HG03521 (cell line): ENCODE measurements at regions not wholly inside any gene's neighbourhood (a gene's known extent, or its start where the extent isn't known, plus 50 kb on each side); places are given as distances from the start of the nearest gene placed in this dataset.
"Not testable (repeated sequence)": the region's sequence is repeated elsewhere in the genome, so short reads cannot be mapped to it uniquely, and the experiment has no call there.

Experiments used
- ATAC-seq: cut with Tn5 transposase; IDR thresholded peaks from one replicate; pipeline ENCODE4 v1.9.1; 2021; ENCODE audit warnings: mild to moderate bottlenecking, moderate library complexity; ENCODE audit not compliant: unreplicated experiment

DNA sequence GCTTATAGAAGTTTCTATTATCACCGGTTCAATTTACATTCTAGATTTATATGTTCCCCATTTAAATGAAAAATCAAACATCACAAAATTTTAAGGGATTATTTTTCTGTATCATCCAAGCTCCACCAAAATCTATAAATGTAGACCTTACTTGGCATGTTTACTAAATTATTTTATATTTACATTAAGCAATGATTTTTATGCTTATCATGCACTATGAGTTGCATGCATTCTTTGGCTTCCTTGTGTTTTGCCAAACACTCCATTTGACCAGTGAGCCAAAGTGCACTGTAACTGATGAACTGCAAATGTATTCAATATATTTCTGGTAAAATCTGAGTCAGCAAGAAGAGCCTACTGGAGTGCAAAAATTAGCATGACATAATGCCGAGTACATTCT, 595.5 kb upstream of the PCDH7 start:
- ATAC-seq, result not testable (repeated sequence)

DNA sequence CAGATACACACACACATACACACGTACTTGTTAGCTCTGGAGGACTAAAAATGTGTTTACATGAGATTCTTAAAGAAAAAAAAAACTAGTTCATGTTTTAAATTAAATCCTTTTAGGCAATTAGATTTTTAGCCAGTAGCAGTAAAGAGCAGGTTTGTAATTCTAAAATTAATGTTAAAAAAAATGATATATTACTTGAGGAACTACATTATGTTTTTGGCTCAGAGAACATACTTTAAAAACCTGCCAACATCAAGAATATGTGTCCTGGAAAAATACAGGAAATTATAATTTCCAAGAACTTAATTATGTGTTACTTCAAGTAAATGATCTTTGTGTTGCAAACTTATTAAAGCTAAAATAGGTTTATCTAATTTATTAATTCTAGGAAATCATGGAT, 594.3 kb upstream of the PCDH7 start:
- ATAC-seq, result no peak

DNA sequence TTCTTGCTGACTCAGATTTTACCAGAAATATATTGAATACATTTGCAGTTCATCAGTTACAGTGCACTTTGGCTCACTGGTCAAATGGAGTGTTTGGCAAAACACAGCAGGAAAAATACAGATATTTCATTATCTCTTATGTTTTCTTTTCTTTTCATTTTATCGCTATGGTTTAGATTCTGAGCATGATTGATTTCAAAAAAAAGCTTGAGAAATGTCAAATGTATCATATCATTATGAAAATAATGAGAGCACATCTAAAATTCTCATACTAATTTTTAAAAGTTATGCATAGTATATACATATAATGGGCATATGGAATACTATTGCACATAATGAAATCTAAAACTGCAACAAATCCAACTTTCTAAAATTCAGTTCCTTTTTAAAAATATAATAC, 593.8 kb upstream of the PCDH7 start:
- no peak for ATAC-seq

DNA sequence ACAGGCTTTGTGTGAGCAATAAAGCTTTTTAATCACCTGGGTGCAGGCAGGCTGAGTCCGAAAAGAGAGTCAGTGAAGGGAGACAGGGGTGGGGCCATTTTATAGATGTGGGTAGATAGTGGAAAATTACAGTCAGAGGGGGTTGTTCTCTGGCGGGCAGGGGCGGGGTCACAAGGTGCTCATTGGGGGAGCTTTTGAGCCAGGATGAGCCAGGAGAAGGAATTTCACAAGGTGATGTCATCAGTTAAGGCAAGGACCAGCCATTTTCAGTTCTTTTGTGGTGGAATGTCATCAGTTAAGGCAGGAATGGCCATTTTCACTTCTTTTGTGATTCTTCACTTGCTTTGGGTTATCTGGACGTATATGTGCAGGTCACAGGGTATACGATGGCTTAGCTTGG, 571.3 kb upstream of the PCDH7 start:
- ATAC-seq, result not testable (repeated sequence)

DNA sequence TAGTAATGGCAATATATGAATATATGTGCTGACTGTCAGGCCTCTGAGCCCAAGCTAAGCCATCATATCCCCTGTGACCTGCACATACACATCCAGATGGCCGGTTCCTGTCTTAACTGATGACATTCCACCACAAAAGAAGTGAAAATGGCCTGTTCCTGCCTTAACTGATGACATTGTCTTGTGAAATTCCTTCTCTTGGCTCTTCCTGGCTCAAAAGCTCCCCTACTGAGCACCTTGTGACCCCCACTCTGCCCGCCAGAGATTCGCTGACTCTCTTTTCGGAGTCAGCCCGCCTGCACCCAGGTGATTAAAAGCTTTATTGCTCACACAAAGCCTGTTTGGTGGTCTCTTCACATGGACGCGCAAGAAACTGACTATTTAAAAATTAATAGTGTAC, 570.6 kb upstream of the PCDH7 start:
- not testable (repeated sequence) for ATAC-seq

DNA sequence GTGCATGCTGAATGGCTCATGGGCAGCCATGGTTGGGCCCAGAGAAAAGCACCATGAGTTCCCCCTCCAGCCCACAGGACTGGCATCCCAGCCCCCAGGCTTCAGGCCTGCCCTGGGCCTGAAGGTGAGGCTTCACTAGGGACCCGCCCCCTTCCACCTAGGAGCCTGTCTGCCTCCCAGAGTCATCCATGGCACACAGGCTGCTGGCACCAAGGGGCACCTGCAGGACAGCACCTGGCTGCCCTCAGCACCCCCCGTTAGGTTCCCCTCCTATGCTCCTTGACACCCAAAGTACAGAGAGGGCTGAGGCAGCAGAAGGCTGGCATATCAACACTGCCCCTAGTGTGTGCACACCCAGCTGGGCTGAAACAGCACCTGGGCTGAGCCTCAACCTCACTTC, 566.7 kb upstream of the PCDH7 start:
- no peak for ATAC-seq

DNA sequence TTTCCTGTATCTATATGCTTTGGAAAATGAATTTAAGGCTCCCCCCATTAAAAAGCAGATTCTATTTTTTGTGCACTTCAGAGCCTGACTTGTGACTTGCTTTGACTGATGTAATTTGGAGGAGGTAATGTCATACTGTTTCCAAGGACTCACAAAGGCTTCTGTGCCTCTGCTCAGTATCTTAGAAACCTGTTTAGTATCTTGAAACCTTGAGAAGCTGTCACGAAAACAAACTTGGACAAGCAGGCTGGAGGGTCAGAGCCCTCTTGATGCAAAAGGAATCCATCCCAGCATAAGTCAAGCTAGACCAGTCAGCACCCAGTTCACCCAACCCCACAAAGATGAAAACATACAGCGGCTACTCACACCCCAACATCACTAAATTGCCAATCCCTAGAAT, 560.0 kb upstream of the PCDH7 start:
- ATAC-seq, result no peak

DNA sequence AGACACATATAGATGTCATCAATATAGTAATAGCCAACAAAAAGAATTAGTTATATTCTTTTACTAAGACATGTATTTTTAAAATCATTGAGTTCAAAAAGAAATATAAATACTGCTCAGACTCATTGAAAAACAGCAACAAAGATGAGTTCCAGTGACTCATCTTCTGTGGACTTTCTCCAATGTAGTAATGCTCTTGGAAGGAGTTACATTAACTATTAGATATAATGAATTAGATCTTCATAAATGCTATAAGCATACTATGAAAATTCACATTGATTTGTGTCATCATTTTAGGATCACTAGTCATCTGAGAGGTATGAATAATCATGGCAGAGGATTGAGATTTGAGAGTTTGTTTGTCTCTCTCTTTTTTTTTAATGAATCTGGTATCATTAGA, 547.8 kb upstream of the PCDH7 start:
- ATAC-seq, result no peak

DNA sequence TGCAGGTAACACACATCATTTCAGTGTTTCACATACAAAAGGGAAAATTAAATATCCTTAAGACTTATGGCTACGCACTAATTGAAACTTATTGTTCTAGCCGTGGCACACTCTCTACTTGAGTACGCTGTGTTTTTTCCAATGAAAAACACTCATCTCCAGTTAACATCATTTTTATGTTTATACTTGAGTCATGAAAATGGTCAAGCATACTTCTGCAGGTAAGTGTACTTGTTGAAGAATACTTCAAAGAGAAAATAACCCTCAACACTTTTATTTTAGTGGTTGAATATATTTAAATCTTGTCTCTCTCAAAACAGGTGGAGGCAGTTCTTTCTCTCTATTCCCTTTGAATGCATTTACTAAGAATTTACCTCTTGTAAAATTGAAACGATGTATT, 538.7 kb upstream of the PCDH7 start:
- no peak for ATAC-seq

DNA sequence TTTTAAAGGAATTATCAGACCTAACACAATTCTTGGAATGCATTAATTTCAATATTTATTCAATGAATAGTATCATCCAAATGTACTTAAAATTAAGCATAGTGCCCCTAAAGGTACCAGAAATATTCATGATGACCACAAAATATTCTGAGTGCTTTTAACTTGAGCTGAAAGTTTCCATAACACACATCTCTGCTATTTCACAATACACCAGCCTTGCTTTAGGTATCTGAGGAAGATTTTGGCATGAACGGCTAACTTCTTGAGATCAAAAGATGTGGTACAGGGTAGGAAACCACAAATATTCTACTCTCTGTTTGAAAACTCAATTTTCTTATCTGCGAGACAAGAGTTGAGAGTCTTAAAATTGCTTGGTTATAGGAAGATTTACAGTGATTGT, 538.3 kb upstream of the PCDH7 start:
- ATAC-seq, result no peak

DNA sequence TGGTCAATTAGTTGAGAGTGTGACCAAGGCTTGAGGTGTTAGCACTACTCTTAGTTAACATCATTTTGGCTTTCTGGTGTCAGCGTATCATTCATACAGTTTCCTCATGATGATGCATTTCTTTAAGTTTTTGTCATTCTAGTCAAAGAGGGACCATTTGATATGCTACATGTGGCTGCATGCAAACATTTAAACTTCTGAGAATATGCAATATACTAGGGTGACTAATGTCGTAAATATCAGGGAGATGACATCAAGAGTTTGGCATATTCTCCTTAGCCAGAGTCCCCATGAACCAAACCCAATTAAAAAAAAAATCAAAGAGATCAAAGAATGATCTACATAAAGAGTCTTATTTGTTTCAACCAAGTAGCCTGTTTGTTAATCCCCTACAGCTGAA, 537.4 kb upstream of the PCDH7 start:
- ATAC-seq, result no peak

DNA sequence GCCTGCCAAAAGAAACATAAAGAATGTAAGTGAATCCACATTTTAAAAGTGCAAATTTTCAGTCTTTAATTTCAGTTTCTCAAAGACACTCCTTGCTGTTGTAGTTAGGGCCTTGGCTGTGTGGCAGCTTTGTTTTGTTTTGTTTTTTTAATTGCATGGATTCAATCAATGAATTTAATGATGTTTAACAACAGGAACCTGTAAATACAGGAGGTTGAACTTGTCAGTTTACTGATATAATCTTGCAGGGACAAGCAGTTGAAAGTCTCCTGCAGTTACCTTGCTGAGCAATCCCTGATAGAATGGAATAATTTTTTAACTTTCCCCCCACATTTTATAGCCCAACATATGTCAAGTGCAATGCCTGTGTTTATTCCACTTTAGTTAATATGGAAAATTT, 528.3 kb upstream of the PCDH7 start:
- no peak for ATAC-seq

DNA sequence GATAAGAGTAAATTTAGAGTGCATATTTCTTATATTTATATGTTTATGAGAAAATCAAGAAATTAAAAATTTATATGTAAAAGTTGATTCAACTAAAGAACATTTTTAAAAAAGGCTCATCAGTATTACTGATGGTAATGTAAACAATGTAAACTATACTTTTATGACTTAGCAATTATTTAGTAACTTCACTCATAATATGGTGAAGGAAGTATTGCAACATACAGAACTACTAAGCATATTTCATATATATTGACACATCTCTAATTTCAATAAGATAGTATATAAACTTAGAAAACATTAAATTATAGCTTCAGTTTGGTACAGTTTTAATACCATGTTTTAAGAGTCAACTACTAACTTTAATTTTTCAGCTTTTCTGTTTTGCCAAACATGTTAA, 512.8 kb upstream of the PCDH7 start:
- no peak for ATAC-seq

DNA sequence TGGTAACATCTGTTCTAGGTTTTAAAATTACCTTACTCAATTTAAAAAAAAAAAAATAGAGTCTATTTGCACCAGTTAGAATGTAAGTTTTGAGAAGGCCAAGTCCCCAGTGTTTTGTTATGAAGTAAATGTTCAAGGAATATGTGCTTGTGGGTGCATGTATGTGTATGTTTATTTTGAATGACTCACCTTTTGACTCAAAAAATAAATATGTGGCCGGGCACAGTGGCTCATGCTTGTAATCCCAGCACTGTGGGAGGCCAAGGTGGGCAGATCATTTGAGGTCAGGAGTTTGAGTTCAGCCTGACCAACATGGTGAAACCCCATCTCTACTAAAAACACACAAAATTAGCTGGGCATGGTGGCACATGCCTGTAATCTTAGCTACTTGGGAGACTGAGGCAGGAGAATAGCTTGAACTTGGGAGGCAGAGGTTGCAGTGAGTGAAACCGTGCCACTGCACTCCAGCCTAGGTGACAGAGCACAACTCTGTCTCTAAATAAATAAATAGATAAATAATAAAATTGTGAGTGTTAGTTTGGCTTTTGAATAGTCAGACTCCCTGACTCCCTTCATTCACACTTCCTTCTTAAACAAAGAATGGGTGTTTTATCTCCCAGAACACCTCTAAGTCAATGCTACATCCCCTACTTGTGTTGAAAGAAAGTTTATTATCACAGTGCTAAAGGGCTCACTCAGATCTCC, 511.3 kb upstream of the PCDH7 start:
- no peak for ATAC-seq

DNA sequence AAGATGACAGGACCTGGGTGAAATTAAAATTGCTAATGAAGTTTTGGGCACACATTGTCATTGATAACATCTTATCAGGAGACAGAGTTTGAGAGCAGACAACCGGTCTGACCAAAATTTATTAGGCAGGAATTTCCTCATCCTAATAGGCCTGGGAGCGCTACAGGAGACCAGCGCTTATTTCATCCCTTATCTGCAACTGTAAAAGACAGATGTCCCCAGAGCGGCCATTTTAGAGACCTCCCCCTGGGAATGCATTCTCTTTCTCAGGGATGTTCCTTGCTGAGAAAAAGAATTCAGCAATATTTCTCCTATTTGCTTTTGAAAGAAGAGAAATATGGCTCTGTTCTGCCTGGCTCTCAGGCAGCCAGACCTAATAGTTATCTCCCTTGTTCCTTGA, 504.2 kb upstream of the PCDH7 start:
- ATAC-seq, result not testable (repeated sequence)

DNA sequence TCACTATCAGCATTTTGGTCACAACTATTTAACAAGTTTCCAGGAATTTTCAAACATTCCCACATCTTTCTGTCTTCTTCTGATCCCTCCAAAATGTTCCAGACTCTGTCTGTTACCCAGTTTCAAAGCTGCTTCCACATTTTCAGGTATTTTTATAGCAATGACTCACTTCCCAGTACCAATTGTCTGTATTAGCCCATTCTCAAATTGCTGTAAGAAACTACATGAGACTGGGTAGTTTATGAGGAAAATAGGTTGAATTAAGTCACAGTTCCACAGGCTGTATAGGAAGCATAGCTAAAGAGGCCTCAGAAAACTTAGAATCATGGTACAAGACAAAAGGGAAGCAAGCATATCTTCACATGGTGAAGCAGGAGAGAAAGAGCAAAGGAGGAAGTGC, 475.0 kb upstream of the PCDH7 start:
- ATAC-seq, result no peak

DNA sequence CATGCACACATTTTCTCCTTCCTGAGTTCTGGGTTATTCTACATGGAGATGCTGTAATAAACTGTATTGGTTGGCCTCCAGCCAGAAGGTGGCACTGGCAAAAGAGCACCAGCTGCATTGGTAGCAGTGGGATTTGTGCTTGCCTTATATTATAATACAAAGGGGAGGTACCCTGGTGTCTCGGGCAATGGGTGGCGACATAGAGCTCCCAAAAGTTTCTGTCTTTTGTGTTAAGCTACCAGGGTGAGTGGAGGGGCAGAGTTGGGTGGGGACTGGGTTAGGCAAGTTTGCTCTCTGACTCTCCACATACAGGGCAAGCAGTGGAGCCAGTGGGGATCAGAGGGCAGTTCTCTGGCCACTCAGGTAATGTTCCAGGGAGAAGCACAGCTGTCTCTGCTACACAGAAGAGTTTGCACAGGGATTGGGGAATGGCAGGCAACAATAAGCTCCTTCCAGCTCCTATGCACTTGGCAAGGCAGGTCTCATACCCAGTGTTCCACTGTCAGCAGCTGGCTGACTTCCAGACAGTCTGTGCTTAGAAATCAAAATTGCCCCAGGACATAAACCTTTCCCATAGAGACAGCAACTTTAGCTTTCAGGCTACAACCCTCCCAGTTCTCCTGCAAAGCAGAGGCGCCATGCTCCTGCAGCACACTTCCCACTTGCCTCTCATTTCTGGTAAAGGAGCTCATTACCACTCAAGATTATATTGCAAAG, 463.9 kb upstream of the PCDH7 start:
- ATAC-seq, result no peak

DNA sequence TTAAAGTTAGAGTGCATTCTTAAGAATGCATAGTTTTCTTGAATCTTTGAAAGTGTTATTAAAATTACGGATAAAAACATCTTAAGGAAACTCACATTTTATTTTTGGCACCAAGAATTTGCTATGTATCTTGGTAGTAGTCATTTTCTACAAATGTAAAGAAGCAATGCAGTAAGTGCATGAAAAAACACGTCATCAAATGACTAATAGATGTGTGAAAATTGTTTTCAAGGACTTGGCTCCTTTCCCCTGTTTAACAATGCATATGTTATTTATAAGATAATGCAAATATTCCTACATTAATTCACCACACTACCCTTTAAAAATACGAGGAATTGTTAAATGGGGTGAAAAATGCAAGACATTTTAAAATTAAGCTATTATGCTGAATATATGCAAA, 461.2 kb upstream of the PCDH7 start:
- ATAC-seq, result no peak

DNA sequence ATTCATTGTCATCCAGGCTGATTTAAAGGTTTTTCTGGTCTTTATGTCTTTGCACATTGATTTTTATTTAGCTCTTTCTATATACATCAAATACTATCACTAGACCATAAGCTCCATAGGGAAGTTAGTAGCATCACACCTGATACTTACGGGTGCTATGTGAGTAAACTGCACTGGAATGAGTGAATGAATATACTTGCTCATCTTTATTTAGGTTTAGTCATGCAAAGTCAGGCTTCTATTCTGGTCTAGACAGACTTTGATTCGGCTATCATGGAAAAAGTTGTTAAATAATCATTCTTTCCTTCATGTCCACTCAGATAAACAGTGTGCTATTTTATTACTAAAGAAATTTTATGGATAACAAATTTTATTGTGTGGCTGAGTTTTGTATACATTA, 457.8 kb upstream of the PCDH7 start:
- ATAC-seq, result no peak

DNA sequence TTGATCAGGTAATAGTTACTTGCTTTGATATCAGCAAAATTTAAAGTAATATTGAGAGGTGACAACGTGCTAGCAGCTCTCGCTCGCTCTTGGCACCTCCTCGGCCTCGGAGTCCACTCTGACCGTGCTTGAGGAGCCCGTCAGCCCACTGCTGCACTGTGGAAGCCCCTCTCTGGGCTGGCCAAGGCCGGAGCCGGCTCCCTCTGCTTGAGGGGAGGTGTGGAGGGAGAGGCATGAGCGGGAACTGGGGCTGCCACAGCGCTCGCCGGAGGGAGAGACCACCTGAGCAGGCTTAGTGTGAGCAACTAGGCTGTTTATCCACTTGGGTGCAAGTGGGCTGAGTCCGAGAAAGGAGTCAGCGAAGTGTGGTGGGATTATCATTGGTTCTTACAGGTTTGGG, 455.7 kb upstream of the PCDH7 start:
- no peak for ATAC-seq

DNA sequence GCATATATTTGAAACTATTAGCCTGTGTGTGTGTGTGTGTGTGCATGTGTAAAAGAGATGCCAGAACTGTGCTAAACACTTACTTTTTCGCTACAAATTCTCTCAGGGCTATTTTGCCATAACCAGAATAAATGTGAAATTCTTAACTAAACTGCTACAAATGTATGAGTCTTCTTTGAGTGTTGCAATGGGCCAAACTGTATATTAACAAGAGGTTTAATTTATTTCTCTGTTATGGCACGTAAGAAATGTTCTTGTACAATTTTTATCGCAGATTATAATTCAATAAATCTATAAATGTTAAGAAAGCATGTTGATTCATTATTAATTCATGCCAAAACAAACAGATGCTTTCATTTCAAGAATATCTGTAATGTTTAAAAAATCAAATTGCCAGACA, 454.5 kb upstream of the PCDH7 start:
- ATAC-seq, result no peak

DNA sequence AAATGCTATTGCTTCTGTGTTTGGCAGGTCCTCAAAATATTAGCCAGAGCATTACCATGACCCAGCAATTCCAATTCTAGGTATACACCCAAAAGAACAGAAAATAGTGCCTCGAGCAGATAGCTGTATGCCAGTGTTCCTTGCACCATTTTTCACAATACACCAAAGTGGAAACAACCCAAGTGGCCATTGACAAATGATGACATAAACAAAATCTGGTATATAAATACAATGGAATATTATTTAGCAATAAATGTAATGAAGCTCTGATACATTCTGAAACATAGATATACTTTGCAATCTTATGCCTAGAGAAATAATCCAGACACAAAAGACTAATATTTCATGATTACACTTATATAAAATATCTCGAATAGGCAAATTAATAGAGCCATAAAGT, 451.8 kb upstream of the PCDH7 start:
- ATAC-seq, result no peak

DNA sequence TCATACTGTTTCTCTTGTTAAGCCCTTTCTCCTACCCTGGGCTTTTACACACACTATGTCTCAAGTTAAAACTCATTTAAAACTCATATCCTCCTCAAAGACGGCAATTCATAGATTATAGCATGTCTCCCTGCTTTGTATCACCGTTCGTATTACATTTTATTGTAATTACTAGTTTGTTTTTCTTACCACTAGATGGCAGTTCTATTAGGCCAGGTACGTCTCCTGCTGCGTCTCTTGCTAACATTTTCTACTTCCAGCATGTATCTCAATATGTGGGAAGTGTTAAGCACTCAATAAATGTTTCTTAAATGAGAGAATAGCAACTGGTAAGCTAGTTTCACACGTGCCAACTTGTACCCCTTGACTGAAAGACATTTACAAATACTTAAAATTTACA, 450.3 kb upstream of the PCDH7 start:
- no peak for ATAC-seq
